ENCODE measurements at regions not wholly inside any gene's neighbourhood (a gene's known extent, or its start where the extent isn't known, plus 50 kb on each side); places are given as distances from the start of the nearest gene placed in this dataset.
"Not testable (repeated sequence)": the region's sequence is repeated elsewhere in the genome, so short reads cannot be mapped to it uniquely, and the experiment has no call there.

DNA sequence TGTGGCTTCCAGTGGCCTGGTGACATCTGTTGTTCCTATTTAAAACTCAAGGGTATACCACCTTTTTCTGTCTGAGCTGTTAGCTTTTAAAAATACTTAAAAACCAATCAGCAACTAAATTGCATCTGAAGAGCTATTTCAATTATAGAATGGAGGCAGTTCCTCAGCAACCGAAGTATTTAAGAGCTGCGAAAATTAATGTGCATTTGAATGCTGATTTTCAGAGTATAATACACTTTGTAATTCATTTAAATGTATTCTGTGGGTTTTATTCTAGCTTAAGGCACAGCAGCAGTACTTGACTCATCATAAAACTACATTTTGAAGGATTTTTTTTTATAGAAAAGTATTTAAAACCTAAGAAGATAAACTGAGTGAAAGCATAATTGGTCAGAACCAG is 404.9 kb upstream of the PRKCQ start:
- no peak for DNase-seq (ENCODE audit: low read depth)

DNA sequence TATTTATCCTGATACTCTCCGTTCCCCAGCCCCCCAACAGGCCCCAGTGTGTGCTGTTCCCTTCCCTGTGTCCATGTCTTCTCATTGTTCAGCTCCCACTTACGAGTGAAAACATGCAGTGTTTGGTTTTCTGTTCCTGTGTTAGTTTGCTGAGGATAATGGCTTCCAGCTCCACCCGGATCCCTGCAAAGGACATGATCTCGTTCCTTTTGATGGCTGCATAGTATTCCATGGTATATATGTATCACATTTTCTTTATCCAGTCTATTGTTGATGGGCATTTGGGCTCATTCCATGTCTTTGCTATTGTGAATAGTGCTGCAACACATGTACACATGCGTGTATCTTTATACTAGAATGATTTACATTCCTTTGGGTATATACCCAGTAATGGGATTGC is 403.9 kb upstream of the PRKCQ start:
- DNase-seq (ENCODE audit: low read depth) = not testable (repeated sequence)

DNA sequence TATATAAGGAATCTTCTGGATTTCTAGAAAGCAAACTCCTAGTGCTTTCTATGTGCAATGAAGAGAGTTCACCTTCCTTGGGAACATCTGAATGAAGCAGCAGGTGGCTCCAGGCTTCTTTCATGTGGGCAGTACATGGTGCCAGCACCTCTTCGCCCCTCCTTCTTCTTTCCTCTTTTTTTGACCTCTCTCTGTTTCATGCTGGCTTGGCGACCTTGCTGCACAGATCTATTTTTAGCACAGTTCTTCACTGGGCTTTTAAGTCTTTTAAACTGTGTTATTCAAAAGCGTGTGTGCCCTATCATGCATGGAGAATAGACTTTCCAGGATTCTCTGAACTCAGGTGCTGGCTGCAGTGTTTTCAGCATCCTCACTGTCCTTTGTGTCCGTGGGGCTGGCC is 400.3 kb upstream of the PRKCQ start:
- DNase-seq (ENCODE audit: low read depth) = no peak

DNA sequence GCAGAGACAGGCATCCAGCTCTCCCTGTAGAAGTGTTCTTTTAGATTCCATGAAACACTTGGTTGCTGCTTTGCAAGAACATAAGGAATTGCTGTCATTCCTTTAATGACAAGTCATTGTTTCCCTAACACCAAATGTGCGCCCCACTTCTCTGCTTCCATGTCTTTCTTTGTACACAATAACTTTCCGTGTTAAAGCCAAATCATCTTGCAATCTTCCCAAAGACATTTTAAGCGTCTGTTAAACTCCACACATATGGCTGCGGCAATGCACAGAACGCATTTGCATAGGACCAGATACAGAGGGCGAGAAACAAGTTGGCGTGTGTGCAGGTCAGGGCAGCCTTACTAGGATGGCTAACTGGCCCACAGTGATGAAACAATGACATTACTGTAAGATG is 399.3 kb upstream of the PRKCQ start:
- DNase-seq (ENCODE audit: low read depth) = no peak

DNA sequence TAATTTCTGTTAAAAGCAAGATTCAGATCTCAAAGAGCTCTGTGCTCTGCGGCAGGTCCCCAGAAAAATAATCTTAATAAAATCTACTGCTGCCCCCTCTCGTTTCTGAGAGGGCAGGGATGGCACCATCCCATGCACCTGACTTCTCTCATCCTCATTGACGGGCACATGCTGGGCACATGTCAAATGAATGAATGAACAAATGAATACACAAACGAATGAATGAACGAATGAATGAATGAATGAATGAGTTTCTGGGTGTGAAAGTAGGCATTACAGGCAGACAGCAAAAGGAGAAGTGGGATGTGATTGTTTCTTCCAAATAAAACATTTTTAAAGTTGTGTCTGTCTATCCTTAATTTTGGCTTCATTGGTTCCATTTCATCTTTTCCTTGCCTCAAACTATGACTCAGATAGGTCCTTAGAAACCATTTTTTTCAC is 398.1 kb upstream of the PRKCQ start:
- DNase-seq (ENCODE audit: low read depth) = no peak

DNA sequence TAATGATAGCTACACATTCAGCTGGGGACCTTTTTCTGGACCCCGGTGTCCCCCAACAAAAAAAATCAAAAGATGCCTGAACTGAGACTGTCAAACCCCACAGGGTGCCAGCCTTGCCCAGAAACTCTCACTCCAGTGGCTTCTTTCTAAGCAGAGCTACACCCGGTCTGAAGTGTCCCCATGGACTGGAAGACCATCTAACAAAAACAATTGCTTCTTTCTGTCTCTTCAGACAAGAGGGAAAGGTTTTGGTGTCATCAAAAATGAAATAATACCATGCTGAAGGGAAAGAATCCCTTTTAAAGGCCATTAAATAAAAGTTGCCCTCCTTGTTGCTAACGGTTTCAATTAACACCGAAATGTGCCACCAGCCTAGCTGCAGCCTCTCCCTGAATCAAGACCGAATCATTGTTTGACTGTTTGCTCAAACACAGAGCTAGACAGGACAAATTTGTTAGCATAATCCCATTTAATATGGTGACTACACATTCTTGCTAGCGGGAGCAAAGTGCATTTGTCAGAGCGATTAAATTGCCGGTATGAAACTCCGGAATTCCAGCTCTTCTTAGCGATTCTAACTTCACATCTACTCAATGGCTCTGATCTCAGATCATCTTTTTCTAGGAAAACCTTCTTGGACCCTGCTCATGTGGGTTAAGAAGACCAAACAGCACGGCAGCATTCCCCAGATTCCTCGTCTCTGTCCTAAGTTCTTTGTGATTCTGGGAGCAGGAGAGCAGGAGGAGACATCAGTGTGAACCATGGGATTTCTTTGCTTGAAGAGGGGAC is 397.5 kb upstream of the PRKCQ start:
- DNase-seq (ENCODE audit: low read depth) = no peak

DNA sequence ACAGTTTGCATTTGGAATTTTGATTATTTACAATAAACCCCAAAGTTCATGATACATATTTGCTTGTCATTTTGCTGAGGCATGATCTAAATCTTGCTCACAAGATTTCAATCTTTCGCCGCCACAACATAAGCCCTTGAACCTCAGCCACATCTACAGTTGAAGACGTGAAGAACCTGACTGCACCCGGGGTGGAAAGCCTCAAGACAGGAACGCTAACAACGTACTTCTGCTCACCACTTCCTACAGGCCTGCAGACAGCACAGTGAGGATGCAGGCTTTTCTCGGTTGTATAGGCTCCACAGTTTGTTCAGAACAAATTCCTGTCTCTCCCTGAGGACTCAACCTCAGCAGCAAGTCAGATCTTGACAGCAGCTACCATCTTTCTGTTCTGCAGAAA is 393.8 kb upstream of the PRKCQ start:
- DNase-seq (ENCODE audit: low read depth) = no peak

DNA sequence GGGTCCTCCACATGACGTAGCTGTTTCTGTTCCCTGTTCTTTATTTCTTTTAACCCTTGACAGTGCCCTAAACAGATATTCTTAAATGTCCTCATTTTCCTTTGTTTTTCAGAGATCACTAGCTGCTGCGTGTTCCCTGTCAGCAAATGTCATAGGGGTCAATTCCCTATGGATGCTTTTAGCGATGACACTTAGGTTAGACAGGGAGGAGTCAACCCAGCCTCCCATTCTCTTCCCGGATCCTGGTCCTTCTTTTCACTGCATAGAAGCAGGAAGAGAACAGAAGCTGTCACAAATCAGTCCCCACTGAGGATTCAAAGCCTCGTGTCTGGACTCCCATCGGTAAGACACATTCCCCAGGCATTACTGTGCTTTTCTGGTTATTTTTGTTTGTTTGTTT is 392.1 kb upstream of the PRKCQ start:
- no peak for DNase-seq (ENCODE audit: low read depth)

DNA sequence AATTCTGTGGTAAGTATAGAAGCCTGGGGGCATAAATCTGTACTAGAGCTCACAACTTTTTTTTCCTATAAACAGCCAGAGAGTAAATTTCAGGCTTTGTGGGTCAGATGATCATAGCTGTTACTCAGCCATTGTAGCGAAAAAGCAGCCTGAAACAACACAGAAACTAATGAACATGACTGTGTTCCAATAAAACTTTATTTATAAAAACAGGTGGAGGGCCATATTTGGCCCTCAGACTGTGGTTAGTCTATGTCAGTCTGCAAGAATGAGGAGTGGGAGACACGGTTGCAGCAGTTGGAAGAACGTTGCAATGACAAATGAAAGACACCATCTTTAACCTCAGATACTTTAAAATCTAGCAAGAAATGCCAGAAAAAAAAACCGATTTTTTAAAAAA is 389.6 kb upstream of the PRKCQ start:
- no peak for DNase-seq (ENCODE audit: low read depth)

DNA sequence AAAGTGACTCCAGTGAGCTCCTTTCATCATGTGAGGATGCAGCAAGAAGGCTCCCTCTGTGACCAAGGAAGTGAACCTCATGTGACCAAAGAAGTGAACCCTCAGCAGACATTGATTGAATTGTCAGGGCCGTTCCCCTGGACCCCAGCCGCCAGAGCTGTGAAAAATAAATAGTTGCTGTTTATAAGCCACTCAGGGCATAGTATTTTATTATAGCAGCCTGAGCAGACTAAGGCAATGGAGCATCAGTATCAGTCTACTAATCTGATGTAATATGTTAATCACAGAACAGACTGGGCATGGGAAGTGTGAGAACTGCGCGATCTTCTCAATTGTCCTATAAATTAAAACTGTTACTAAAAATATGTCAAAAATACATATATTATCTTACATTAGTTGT is 384.5 kb upstream of the PRKCQ start:
- no peak for DNase-seq (ENCODE audit: low read depth)

DNA sequence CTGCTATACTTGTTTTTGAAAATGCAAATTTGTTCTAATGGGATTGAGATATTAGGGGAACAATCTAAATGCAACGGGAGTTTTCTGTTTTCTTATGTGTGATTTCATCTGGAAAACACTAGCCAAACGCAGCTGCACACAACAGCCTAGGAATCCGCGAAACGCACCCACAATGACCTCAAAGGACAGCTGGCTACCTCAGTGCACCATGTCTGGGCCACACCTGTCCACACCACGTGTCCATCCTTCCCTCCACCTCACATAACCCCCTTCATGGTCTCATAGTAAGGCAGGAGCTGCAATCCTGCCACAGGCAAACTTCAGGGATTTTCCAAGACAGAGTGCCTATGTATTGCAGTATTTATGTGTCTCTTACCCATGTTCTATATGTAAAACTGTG is 382.5 kb upstream of the PRKCQ start:
- DNase-seq (ENCODE audit: low read depth) = no peak

DNA sequence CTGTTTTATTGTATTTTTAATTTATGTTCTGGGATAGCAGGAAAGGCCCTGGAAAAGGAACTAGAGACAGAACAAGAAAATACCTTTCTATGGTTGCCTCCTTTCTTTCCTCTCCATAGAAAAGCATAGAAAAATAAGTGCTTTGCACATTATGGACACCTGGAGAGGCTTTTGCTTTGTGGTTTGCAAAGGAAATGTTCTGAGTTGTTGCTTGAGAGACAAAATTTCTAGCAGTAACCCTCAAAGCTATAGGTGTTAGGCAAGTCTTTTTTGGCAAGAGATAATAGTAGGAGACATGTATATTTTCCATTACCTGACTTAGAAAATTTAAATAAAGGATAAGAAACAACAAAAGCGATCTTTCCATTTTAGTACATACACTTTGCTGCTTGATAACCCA is 378.6 kb upstream of the PRKCQ start:
- DNase-seq (ENCODE audit: low read depth) = no peak

DNA sequence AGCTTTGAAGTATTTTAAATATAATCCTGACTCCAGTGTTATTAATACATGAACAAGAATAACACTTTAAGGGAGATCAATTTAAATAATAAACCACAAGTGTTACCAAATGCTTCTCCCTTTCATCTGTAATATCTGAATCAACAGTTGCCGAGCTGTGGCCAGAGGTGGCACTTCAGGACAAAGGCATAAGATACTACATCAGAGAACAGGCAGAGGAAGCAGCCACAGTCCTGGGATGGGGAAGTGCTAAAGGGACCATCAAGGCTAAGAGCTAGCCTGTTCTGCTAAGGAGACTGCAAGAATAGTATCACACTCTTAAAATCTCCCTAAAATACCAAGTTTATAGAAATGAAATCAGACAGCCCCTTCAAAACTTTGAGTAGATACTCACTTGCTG is 378.2 kb upstream of the PRKCQ start:
- peak; percentile 5 for DNase-seq (ENCODE audit: low read depth)

DNA sequence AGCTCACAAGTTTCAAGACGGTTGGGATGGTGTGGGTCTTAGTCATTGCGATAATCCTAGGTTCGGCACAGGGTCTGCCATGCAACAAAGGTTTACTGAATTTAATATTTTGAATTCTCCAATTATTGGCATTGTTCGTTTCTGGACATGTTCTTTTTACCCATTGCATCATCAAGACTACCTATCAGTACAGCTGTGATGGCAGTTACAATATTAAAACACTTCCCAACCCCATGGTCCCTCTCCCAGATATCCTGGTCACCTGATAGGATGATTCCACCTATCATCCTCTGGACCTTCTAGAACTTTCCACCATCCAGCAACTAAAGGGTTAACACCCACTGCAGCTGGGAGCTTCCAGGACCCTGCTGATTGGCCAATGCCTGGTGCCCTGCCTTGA is 377.8 kb upstream of the PRKCQ start:
- no peak for DNase-seq (ENCODE audit: low read depth)

DNA sequence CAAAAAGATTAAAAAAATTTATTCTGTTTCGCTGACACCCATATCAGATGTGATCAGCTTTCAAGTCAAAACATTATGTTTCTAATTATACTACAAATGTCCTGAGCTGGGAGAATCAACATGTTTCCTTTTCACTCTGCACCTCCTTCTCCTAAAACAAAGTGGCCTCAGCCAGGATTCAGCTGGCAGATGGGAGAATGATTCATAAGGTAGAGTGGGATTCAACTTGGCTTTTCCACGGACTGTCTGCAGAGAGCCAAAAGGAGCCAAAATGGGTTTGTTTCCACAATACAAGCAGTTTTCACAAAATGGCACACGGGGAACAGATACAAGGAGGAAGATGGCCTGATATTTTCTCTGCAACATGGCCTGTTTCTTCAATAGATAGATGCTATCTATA is 376.5 kb upstream of the PRKCQ start:
- DNase-seq (ENCODE audit: low read depth) = no peak

DNA sequence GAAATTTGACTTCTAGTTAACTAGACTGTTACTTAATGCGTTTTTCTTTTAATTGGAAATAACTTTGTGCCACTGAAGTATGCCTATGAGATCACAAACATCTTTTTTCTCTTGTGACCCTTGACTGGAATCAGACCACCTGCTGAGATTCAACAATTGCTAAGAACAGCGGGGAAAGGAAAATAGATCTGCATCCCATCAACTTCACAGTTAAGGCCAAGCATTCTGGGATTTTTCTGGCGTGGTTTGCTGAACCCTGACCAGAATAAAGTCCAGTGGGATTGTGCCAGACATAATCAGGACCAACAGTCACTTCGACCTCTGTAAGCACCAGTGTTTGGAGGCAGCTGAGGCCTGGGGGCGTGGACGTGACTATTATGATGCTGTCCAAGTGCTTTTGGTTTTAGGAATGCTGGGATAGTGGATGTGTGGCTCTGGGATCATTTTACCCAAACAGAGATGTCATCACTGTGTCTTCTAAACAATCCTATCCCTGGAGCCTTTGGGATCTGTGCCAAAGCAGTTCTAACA is 373.3 kb upstream of the PRKCQ start:
- DNase-seq (ENCODE audit: low read depth) = no peak

DNA sequence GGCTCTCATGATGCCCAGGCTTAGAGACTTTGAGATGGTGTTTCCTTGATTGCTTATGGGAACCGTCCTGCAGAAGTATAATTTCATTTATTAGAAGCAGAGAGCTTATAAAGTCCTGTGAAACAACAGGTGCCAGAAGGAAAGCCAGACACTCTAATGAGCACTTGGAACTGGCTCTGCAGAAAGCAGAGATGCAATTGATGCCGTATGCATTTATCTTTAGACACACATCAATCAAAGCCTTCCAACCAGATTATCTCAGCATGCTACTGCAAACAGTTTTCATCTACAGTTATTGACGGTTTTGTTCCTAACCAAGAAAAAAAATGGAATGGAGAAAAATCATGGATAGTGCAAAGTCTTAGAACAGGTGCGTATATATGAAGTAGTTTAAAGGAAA is 371.7 kb upstream of the PRKCQ start:
- no peak for DNase-seq (ENCODE audit: low read depth)

DNA sequence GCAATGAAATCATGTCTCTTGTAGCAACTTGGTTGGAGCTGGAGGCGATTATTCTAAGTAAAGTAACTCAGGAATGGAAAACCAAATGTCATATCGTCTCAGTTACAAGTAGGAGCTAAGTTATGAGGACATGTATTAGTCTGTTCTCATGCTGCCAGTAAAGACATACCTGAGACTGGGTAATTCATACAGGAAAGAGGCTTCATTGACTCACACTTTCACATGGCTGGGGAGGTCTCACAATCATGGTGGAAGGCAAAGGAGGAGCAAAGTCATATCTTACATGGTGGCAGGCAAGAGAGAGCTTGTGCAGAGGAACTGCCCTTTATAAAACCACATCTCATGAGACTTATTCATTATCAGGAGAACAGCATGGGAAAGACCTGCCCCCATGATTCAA is 370.1 kb upstream of the PRKCQ start:
- no peak for DNase-seq (ENCODE audit: low read depth)

DNA sequence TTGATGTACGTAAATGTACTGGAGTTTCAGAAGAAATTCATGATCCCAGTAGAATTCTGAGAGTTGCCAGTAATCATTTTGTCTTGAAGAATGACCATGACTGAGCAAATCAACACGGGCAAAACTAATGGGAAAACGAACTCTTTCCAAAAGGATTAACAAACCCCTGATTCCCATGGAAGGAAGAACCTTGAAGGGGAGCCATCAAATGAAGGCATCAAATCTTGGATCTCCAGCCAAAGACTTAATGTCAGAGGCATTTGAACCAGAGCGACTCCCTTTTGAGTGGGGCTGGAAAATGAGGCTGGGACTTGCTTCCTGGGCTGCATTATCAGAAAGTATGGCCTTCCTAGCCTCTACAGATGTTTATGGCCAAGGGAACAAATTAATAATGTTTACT is 364.4 kb upstream of the PRKCQ start:
- DNase-seq (ENCODE audit: low read depth) = no peak

DNA sequence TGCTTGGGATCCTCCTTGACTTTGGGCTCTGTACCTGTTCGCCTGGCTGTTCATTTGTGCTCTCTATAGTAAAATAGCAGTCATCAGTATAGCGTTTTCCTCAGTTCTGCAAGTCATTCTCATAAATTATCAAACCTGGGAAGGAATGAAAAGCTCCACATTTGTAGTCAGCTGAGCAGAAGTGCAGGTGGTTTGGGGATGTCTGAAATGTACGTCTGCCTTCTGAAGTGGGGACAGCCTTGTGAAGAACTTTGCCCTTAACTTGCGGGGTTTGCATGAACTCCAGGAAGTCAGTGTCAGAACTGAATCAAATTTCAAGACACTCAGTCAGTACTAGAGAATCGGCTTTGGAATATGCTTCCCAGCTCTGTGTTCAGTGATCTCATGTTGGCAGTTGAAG is 358.3 kb upstream of the PRKCQ start:
- DNase-seq (ENCODE audit: low read depth) = no peak

DNA sequence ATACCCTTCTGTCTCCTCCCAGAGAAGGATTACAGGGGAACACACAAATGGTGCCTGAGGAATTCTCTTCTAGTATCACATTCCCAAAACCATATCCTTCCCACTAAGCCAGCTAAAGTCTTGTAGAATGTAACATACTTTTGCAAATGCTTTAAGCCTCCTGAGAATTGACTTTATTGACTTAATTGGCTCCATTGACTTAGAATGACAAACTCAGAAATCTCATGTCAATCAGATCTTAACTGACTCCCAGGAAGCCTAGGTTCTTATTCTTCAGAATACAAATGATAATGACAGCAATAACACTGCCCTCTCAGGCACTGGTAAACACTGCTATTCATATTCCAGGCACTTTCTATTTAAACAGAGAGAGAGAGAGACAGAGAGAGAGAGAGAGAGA is 356.9 kb upstream of the PRKCQ start:
- DNase-seq (ENCODE audit: low read depth) = no peak

DNA sequence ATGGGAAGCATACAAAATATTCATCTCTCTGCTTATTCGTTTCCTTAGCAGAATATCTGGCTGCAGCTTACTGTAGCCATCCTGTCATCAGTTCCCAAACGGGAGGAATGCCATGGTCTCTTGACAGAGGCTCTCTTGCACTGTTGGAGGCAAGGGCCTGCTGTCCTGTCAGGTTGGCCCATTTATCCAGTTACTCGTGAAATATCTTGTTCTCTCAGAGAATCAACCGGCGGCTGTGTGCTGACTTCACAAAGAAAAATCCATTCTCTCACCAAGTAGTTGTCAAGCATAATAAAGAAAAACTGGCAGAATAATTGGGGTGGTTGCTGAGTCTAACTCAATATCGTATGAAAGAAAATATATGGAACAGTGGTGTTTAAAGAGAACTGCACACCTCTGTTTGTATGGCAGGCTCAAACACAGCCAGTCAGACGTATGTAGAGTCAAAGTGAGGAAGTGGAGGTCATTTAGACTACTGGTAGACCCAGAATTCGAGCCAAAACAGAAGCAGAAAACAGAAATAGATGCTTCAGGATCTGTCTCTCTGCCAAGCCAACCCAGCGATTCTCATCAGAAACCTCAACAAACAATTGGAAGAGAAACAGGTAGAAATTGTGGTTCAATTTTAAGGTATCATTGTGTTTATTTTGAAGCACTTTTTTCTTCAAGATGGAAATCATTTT is 349.2 kb upstream of the PRKCQ start:
- DNase-seq (ENCODE audit: low read depth) = no peak

DNA sequence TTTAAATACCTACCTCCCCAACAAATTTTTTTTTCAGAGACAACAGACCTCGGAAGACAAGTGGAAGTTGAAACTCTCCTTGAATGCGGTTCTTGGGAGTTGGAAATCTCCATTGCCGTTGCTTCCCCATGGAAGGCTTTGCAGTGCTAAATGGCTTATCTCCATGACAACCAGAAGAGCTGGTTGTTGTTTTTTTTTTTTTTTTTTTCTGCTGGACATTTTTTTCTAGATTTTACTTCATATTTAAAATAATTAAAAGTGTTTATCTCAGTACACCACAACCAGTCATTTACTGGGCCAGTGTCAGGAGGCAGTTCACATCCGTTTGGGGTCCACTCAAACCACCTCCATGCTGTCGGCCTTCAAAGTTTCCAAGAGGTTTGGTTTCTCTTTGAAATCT is 348.5 kb upstream of the PRKCQ start:
- DNase-seq (ENCODE audit: low read depth) = no peak

DNA sequence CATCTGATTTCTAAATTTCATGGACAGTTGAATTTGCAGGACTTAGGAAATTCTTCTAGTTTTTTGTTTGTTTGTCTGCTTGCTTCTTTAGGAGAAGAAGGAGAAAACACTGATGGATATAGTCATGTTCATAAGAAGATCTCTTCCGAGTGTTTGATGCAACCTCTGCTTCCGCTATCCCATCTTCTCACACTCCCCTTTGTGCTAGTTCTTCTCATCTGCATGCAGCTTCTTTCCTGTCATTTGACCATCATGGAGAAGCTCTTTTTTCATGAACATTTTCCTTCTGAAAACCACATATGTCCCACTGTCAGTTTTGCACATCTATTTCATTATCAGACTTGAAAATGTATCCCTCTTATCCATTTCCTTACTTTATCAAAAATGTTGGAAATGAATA is 346.9 kb upstream of the PRKCQ start:
- DNase-seq (ENCODE audit: low read depth) = no peak

Measured in stimulated activated CD8-positive, alpha-beta memory T cell treated with anti-CD3 and anti-CD28 coated beads, Interleukin-12 subunit alpha, Interleukin-12 subunit beta, amount 100 ng/mL, for 4 hours (primary cell).